A673 (cell line): ENCODE measurements at regions not wholly inside any gene's neighbourhood (a gene's known extent, or its start where the extent isn't known, plus 50 kb on each side); places are given as distances from the start of the nearest gene placed in this dataset.

Experiments
- EZH2 ChIP-seq: fragments of 200-600 bp; sonication (generic); IDR thresholded peaks from 2 replicates; pipeline ENCODE4 v1.6.1; 2017; ENCODE audit warnings: borderline replicate concordance, low read depth, mild to moderate bottlenecking, mixed read lengths, antibody characterized with exemption, low read length; ENCODE audit not compliant: poor library complexity, severe bottlenecking
- TF ChIP-seq, protein P1 (sequence below): fragments of 300-800, 200-600 bp; sonication (generic); conservative IDR thresholded peaks from 2 replicates; pipeline ENCODE4 v1.5.1; 2017; ENCODE audit warnings: low read depth, mild to moderate bottlenecking, antibody characterized with exemption, low read length, moderate library complexity, mixed read lengths

GRCh38 chr10:111856631-111857030 is 326.9 kb downstream of the GPAM start:
- TF ChIP-seq, protein P1, sequence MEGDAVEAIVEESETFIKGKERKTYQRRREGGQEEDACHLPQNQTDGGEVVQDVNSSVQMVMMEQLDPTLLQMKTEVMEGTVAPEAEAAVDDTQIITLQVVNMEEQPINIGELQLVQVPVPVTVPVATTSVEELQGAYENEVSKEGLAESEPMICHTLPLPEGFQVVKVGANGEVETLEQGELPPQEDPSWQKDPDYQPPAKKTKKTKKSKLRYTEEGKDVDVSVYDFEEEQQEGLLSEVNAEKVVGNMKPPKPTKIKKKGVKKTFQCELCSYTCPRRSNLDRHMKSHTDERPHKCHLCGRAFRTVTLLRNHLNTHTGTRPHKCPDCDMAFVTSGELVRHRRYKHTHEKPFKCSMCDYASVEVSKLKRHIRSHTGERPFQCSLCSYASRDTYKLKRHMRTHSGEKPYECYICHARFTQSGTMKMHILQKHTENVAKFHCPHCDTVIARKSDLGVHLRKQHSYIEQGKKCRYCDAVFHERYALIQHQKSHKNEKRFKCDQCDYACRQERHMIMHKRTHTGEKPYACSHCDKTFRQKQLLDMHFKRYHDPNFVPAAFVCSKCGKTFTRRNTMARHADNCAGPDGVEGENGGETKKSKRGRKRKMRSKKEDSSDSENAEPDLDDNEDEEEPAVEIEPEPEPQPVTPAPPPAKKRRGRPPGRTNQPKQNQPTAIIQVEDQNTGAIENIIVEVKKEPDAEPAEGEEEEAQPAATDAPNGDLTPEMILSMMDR: peak; percentile 43
- TF ChIP-seq EZH2: no peak
